ENCODE measurements at regions not wholly inside any gene's neighbourhood (a gene's known extent, or its start where the extent isn't known, plus 50 kb on each side); places are given as distances from the start of the nearest gene placed in this dataset.
A peak's percentile ranks its signal among the peaks of the same experiment; 100 is the strongest.

GRCh38 chr11:19330416-19330815 is 89.7 kb upstream of the E2F8 start:
- no peak for DNase-seq (ENCODE audit: low spot score)

GRCh38 chr11:19329970-19330369 is 89.2 kb upstream of the E2F8 start:
- no peak for DNase-seq (ENCODE audit: low spot score)

- DNase-seq (ENCODE audit: low spot score), result no peak
These were observed 88.0 kb upstream of the E2F8 start for GRCh38 chr11:19328586-19329311.

DNA sequence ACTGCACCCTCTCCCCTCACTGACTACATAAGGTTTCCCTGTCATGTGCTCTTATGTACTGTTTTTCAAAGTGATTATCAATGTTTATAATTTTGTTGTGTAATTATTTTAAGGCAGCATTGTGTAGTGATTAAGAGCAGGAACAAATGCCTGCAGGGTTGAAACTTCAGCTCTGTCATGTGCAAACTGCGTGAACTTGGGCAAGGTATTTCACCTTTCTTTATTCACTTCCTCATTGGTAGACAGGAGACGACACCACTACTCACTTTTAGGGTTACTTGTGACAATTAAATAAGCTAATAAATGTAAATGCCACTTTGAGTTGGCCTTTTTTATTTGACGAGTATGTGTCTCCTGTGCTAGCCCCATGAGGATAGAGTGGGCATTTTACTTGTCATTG is 86.5 kb upstream of the E2F8 start:
- no peak for DNase-seq (ENCODE audit: low spot score)

DNA sequence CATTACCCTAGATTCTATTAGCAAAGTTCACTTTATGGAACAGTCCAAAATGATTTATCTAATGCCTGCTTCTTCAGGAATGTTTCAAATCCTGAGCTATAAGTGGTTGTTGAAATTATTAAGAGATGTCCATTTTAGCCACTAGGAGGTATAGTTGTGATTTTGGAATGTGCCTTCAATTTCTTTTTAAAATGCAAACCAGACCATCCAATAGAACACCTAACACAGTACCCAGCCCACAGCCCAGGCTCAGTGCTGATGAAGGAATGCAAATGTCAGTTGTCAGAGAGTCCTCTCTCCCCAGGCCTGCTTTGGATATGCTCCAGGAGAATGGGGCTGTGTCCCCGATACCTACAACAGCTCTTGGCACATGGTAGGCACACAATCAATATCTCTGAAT is 85.8 kb upstream of the E2F8 start:
- peak; percentile 7 for DNase-seq (ENCODE audit: low spot score)

GRCh38 chr11:19323502-19323901 is 82.8 kb upstream of the E2F8 start:
- DNase-seq (ENCODE audit: low spot score), result no peak

GRCh38 chr11:19321351-19321750 is 80.6 kb upstream of the E2F8 start:
- no peak for DNase-seq (ENCODE audit: low spot score)

GRCh38 chr11:19320827-19321226 is 80.1 kb upstream of the E2F8 start:
- no peak for DNase-seq (ENCODE audit: low spot score)

- DNase-seq (ENCODE audit: low spot score), result no peak
These were observed 75.7 kb upstream of the E2F8 start for GRCh38 chr11:19316434-19316833.

- DNase-seq (ENCODE audit: low spot score), result no peak
These were observed 74.8 kb upstream of the E2F8 start for GRCh38 chr11:19315511-19315910.

GRCh38 chr11:19313140-19313539 is 72.4 kb upstream of the E2F8 start:
- DNase-seq (ENCODE audit: low spot score), result no peak

- peak; percentile 45 for DNase-seq (ENCODE audit: low spot score)
These were observed 70.7 kb upstream of the E2F8 start for GRCh38 chr11:19311308-19312030.

GRCh38 chr11:19307498-19307897 is 66.8 kb upstream of the E2F8 start:
- DNase-seq (ENCODE audit: low spot score), result no peak

DNA sequence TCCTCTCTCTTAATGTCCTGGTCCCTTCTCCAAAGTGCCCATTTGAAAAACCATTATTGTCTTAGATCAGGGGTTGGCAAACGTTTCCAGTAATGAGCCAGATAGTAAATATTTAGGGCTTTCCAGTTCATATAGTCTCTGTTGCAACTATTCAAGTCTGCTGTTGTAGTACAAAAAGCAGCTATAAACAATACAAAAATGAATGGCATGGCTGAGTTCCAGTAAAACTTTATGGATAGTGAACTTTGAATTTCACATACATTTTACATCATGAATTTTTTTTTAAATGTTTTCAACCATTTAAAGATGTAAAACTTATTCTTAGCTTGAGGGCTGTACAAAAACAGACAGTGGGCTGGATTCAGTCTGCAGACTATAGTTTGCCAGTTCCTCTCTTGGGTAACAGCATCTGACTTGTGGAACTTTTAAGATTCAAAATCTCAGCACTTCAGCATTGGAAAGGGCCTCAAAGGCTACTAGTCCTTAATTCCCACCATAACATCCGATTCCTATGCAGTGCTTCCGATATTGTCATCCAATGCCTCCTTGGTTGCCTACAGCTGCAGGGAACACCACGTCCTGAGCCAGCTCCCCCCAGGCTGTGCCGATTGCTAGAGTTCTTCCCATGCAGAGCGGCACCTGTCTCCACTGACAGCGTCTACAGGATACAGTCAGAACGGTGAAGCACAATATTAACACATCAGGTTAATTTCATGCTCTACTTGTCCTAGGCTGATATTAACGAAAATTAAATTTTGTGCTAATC is 65.6 kb upstream of the E2F8 start:
- no peak for DNase-seq (ENCODE audit: low spot score)

DNA sequence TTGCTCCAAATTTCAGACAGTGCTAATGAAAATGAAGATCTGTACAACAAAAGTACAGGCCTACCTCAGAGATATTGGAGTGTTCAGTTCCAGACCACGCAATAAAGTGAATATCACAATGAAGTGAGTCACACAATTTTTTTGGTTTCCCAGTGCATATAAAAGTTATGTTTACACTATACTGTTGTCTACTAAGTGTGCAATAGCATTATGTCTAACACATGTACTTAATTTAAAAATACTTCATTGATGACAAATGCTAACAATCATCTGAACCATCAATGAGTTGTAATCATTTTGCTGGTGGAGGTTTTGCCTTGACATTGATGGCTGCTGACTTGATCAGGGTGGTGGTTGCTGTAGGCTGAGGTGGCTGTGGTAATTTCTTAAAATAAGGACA is 60.6 kb upstream of the E2F8 start:
- DNase-seq (ENCODE audit: low spot score), result no peak

GRCh38 chr11:19294444-19294843 is 53.7 kb upstream of the E2F8 start:
- no peak for DNase-seq (ENCODE audit: low spot score)

GRCh38 chr11:19291064-19291463 is 50.3 kb upstream of the E2F8 start:
- no peak for DNase-seq (ENCODE audit: low spot score)

Measured in kidney tubule cell (primary cell).